ENCODE measurements at regions not wholly inside any gene's neighbourhood (a gene's known extent, or its start where the extent isn't known, plus 50 kb on each side); places are given as distances from the start of the nearest gene placed in this dataset.

DNA sequence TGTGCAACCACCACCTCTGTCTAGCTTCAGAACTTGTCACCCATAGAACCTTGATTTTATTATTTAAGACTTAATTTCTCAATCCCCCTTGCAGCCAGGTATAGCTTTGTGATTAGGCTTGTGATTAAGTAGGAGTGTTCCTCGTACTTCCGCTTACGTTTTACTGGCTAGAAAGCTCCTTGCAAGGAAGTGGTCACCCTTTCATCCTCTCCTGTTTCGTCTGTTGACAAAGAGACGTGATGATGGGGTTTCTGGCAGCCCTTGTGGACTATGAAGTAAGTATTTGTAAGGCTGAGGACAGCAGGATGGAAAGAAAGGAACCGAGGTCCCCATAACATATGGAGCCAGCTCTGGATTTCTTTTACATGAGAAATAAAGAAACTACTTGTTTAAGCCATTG is 86.5 kb upstream of the KDM7A start:
- no peaks in the 10 kb centered on the region for H3K36me3 ChIP-seq (ENCODE audit: control insufficient read depth in 2 of 2, extremely low read depth in 1 of 2, insufficient read depth in 2 of 2, low read length in 2 of 2)
- no peak overlapping the region for H3K4me3 ChIP-seq (ENCODE audit: control insufficient read depth in 2 of 3, extremely low read depth in 1 of 3, insufficient read depth in 2 of 3, low read depth in 1 of 3, low read length in 3 of 3)
- H3K27me3 ChIP-seq (ENCODE audit: control insufficient read depth, extremely low read depth, insufficient read depth, low read length), result no peaks in the 10 kb centered on the region
- no peak overlapping the region for H3K27ac ChIP-seq (ENCODE audit: control insufficient read depth, insufficient read depth, low read length)
- H3K4me1 ChIP-seq (ENCODE audit: control insufficient read depth, extremely low read depth, insufficient read depth, low read length), result no peaks in the 10 kb centered on the region
- no peaks in the 10 kb centered on the region for H4K20me1 ChIP-seq (ENCODE audit: control insufficient read depth, extremely low read depth, insufficient read depth, low read length)
- H3K4me2 ChIP-seq (ENCODE audit: control insufficient read depth, extremely low read depth, insufficient read depth, low read depth, low read length), result no peak overlapping the region
- dilution Hi-C loops (cut with MboI; ENCODE audit: extremely low pct_ligation_motif_present, low sequenced_read_pairs), result no loop called here
- H2AFZ ChIP-seq (ENCODE audit: control insufficient read depth, low read length), result no peak overlapping the region
- H3K9me1 ChIP-seq (ENCODE audit: control insufficient read depth, extremely low read depth, insufficient read depth, low read length), result no peaks in the 10 kb centered on the region
- TF ChIP-seq, protein P1, sequence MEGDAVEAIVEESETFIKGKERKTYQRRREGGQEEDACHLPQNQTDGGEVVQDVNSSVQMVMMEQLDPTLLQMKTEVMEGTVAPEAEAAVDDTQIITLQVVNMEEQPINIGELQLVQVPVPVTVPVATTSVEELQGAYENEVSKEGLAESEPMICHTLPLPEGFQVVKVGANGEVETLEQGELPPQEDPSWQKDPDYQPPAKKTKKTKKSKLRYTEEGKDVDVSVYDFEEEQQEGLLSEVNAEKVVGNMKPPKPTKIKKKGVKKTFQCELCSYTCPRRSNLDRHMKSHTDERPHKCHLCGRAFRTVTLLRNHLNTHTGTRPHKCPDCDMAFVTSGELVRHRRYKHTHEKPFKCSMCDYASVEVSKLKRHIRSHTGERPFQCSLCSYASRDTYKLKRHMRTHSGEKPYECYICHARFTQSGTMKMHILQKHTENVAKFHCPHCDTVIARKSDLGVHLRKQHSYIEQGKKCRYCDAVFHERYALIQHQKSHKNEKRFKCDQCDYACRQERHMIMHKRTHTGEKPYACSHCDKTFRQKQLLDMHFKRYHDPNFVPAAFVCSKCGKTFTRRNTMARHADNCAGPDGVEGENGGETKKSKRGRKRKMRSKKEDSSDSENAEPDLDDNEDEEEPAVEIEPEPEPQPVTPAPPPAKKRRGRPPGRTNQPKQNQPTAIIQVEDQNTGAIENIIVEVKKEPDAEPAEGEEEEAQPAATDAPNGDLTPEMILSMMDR (optimal IDR thresholded peaks at IDR 0.05 in 1 of 3, IDR thresholded peaks at IDR 0.05 in 1 of 3, conservative IDR thresholded peaks at IDR 0.05 in 1 of 3; ENCODE audit: extremely low read depth in 1 of 3, insufficient read depth in 2 of 3, low read length in 3 of 3), result no peak
- no peak for TF ChIP-seq EZH2 (IDR thresholded peaks at IDR 0.05; ENCODE audit: low read length)
- DNase-seq (ENCODE audit: low read depth, low spot score), result no peak
- FAIRE-seq, result no peak
- no peak overlapping the region for H3K9ac ChIP-seq (ENCODE audit: control insufficient read depth, extremely low read depth, insufficient read depth, low read length)
- no peaks in the 10 kb centered on the region for H3K9me3 ChIP-seq (ENCODE audit: control insufficient read depth, low read depth, low read length)
- H3K79me2 ChIP-seq (ENCODE audit: control insufficient read depth, insufficient read depth, low read length), result no peaks in the 10 kb centered on the region

DNA sequence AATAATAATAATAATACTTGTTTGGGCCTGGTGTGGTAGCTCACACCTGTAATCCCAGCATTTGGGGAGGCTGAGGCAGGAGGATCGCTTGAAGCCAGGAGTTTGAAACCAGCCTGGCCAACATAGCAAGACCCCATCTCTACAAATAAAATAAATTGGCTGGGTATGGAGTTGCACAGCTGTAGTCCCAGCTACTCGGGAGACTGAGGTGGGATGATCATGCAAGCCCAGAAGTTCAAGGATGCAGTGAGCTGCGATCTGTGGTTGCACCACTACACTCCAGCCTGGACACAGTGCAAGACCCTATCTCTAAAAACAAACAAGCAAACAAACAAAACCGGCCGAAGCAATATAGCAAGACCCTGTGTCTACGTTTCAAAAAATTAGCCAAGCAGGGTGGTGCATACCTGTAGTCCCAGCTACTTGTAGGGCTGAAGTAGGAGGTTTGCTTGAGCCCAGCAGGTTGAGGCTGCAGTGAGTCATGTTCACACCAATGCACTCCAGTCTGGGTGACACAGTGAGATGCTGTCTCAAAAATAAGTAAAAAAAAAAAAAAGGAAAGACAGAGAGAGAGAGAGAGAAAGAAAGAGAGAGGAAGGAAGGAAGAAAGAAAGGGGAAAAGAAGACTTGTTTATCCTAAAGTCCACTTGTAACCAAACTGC is 85.6 kb upstream of the KDM7A start:
- no peaks in the 10 kb centered on the region for H3K4me1 ChIP-seq (ENCODE audit: control insufficient read depth, extremely low read depth, insufficient read depth, low read length)
- H3K36me3 ChIP-seq (ENCODE audit: control insufficient read depth in 2 of 2, extremely low read depth in 1 of 2, insufficient read depth in 2 of 2, low read length in 2 of 2), result no peaks in the 10 kb centered on the region
- no peak for DNase-seq (ENCODE audit: low read depth, low spot score)
- H3K4me2 ChIP-seq (ENCODE audit: control insufficient read depth, extremely low read depth, insufficient read depth, low read depth, low read length), result no peak overlapping the region
- no peak for TF ChIP-seq EZH2 (IDR thresholded peaks at IDR 0.05; ENCODE audit: low read length)
- TF ChIP-seq, protein P1 (optimal IDR thresholded peaks at IDR 0.05 in 1 of 3, IDR thresholded peaks at IDR 0.05 in 1 of 3, conservative IDR thresholded peaks at IDR 0.05 in 1 of 3; ENCODE audit: extremely low read depth in 1 of 3, insufficient read depth in 2 of 3, low read length in 3 of 3), result no peak
- H3K79me2 ChIP-seq (ENCODE audit: control insufficient read depth, insufficient read depth, low read length), result no peaks in the 10 kb centered on the region
- H3K4me3 ChIP-seq (ENCODE audit: control insufficient read depth in 2 of 3, extremely low read depth in 1 of 3, insufficient read depth in 2 of 3, low read depth in 1 of 3, low read length in 3 of 3), result no peak overlapping the region
- H3K27ac ChIP-seq (ENCODE audit: control insufficient read depth, insufficient read depth, low read length), result no peak overlapping the region
- H4K20me1 ChIP-seq (ENCODE audit: control insufficient read depth, extremely low read depth, insufficient read depth, low read length), result no peaks in the 10 kb centered on the region
- H3K9me3 ChIP-seq (ENCODE audit: control insufficient read depth, low read depth, low read length), result no peaks in the 10 kb centered on the region
- H2AFZ ChIP-seq (ENCODE audit: control insufficient read depth, low read length), result no peak overlapping the region
- FAIRE-seq, result no peak
- no peak overlapping the region for H3K9ac ChIP-seq (ENCODE audit: control insufficient read depth, extremely low read depth, insufficient read depth, low read length)
- dilution Hi-C loops (cut with MboI; ENCODE audit: extremely low pct_ligation_motif_present, low sequenced_read_pairs), result no loop called here
- no peaks in the 10 kb centered on the region for H3K27me3 ChIP-seq (ENCODE audit: control insufficient read depth, extremely low read depth, insufficient read depth, low read length)
- no peaks in the 10 kb centered on the region for H3K9me1 ChIP-seq (ENCODE audit: control insufficient read depth, extremely low read depth, insufficient read depth, low read length)
